Fibroblast of villous mesenchyme (primary cell): ENCODE measurements at regions not wholly inside any gene's neighbourhood (a gene's known extent, or its start where the extent isn't known, plus 50 kb on each side); places are given as distances from the start of the nearest gene placed in this dataset.

Experiments
- DNase-seq: peaks from one replicate; pipeline ENCODE4 v3.0.0-alpha.2; 2010; ENCODE audit warnings: low read depth
- H3K4me3 ChIP-seq: 2 replicates; pipeline ENCODE4 v1.5.1; 2011; ENCODE audit warnings: low read depth, mild to moderate bottlenecking, low read length
- CTCF ChIP-seq: IDR thresholded peaks from 2 replicates; pipeline ENCODE4 v1.5.1; 2012; ENCODE audit warnings: low read depth, mild to moderate bottlenecking, low read length; ENCODE audit not compliant: insufficient read depth

- no peak overlapping the region for H3K4me3 ChIP-seq
- TF ChIP-seq CTCF = no peak
- DNase-seq = no peak
Measured at GRCh38 chr17:72405662-72406230, 284.9 kb downstream of the SOX9 start.

- DNase-seq = no peak
- TF ChIP-seq CTCF = no peak
- no peak overlapping the region for H3K4me3 ChIP-seq
Measured at GRCh38 chr17:72406498-72406897, 285.7 kb downstream of the SOX9 start.

- DNase-seq = peak; percentile 96
- TF ChIP-seq CTCF = no peak
- no peak overlapping the region for H3K4me3 ChIP-seq
Measured at GRCh38 chr17:72407336-72407909, 286.6 kb downstream of the SOX9 start.

GRCh38 chr17:72407931-72408330, 287.1 kb downstream of the SOX9 start:
- no peak for TF ChIP-seq CTCF
- no peak for DNase-seq
- no peak overlapping the region for H3K4me3 ChIP-seq

- no peak overlapping the region for H3K4me3 ChIP-seq
- no peak for DNase-seq
- no peak for TF ChIP-seq CTCF
Measured at GRCh38 chr17:72408641-72409040, 287.8 kb downstream of the SOX9 start.

GRCh38 chr17:72409405-72410002, 288.7 kb downstream of the SOX9 start:
- TF ChIP-seq CTCF = no peak
- no peak for DNase-seq
- H3K4me3 ChIP-seq = no peak overlapping the region

GRCh38 chr17:72411124-72411563, 290.3 kb downstream of the SOX9 start:
- no peak overlapping the region for H3K4me3 ChIP-seq
- DNase-seq = no peak

More at GRCh38 chr17:72411124-72411563, 290.3 kb downstream of the SOX9 start:
- no peak for TF ChIP-seq CTCF
